Peyer's patch (tissue), 4 donors: ENCODE measurements at regions not wholly inside any gene's neighbourhood (a gene's known extent, or its start where the extent isn't known, plus 50 kb on each side); places are given as distances from the start of the nearest gene placed in this dataset.

ENCODE experiments used
- POLR2A ChIP-seq, 2 donors: fragments of 450-650 bp; IDR thresholded peaks; one replicate each; pipeline ENCODE4 v1.5.1; 2017; ENCODE audit warnings: antibody characterized with exemption in 2 of 2, mild to moderate bottlenecking in 2 of 2, moderate library complexity in 2 of 2
- TF ChIP-seq, protein P1 (sequence below), 6 experiments: fragments of 450-650 bp in 4 of 6; fragments of 200-600 bp in 2 of 6; sonication (generic) in 1 of 6; IDR thresholded peaks; one replicate each; pipeline ENCODE4 v1.5.1; 2017 to 2019; ENCODE audit warnings: antibody characterized with exemption in 6 of 6, mild to moderate bottlenecking in 3 of 6, moderate library complexity in 1 of 6

DNA sequence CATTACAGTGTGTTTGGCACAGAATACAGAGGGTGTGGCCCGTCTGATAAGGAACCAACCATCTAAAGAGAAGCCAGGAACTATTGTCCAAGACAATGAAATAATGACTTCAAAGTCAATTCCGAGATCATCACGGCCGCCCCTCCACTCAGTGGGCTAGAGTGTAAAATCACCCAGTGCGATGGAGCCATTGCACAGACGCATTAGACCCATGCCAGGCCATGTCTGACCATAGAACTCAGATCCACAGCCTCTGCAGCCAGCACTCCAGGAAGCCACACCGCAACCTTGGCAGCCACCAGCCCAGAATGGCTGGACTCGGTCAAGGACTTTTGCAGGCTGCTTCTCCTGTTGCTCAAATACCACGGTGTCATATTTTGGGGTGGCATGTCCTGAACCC lies 835.7 kb downstream of the DCDC2C start:
- TF ChIP-seq, protein P1, sequence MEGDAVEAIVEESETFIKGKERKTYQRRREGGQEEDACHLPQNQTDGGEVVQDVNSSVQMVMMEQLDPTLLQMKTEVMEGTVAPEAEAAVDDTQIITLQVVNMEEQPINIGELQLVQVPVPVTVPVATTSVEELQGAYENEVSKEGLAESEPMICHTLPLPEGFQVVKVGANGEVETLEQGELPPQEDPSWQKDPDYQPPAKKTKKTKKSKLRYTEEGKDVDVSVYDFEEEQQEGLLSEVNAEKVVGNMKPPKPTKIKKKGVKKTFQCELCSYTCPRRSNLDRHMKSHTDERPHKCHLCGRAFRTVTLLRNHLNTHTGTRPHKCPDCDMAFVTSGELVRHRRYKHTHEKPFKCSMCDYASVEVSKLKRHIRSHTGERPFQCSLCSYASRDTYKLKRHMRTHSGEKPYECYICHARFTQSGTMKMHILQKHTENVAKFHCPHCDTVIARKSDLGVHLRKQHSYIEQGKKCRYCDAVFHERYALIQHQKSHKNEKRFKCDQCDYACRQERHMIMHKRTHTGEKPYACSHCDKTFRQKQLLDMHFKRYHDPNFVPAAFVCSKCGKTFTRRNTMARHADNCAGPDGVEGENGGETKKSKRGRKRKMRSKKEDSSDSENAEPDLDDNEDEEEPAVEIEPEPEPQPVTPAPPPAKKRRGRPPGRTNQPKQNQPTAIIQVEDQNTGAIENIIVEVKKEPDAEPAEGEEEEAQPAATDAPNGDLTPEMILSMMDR (IDR thresholded peaks at IDR 0.05): no peak
- no peak for TF ChIP-seq POLR2A (IDR thresholded peaks at IDR 0.05)
